Muscle of back (tissue), 3 donors: ENCODE measurements at regions not wholly inside any gene's neighbourhood (a gene's known extent, or its start where the extent isn't known, plus 50 kb on each side); places are given as distances from the start of the nearest gene placed in this dataset.
"Not testable (repeated sequence)": the region's sequence is repeated elsewhere in the genome, so short reads cannot be mapped to it uniquely, and the experiment has no call there.

Experiments used
- DNase-seq, 3 donors: peaks; one replicate each; pipeline versions ENCODE4 v3.0.0 to v3.0.0-alpha.2; 2013

- DNase-seq: no peak
Observed at GRCh38 chr5:101751105-101751504, 545.0 kb downstream of the SLCO4C1 start.

GRCh38 chr5:101743000-101743399 is 553.1 kb downstream of the SLCO4C1 start:
- DNase-seq: not testable (repeated sequence)

- no peak for DNase-seq
Observed at GRCh38 chr5:101728933-101729332, 567.2 kb downstream of the SLCO4C1 start.

GRCh38 chr5:101721543-101721942 is 574.5 kb downstream of the SLCO4C1 start:
- DNase-seq: no peak

GRCh38 chr5:101720033-101720432 is 576.1 kb downstream of the SLCO4C1 start:
- no peak for DNase-seq

GRCh38 chr5:101717721-101718120 is 578.4 kb downstream of the SLCO4C1 start:
- peak; percentile 1 to 18 (median 9) for DNase-seq

- DNase-seq: no peak
Observed at GRCh38 chr5:101716941-101717340, 579.1 kb downstream of the SLCO4C1 start.

- DNase-seq: not testable (repeated sequence)
Observed at GRCh38 chr5:101715790-101716189, 580.3 kb downstream of the SLCO4C1 start.

GRCh38 chr5:101689306-101689705 is 606.8 kb downstream of the SLCO4C1 start:
- DNase-seq: no peak

GRCh38 chr5:101688156-101688555 is 607.9 kb downstream of the SLCO4C1 start:
- DNase-seq: no peak

GRCh38 chr5:101687349-101687985 is 608.6 kb downstream of the SLCO4C1 start:
- DNase-seq: no peak

GRCh38 chr5:101686536-101687157 is 609.4 kb downstream of the SLCO4C1 start:
- DNase-seq: peak in 1 of 3 donors; percentile 8

GRCh38 chr5:101679816-101680215 is 616.3 kb downstream of the SLCO4C1 start:
- DNase-seq: no peak

GRCh38 chr5:101678481-101679193 is 617.4 kb downstream of the SLCO4C1 start:
- peak; percentile 38 to 77 (median 65) for DNase-seq

- DNase-seq: no peak
Observed at GRCh38 chr5:101677961-101678360, 618.1 kb downstream of the SLCO4C1 start.

- DNase-seq: no peak
Observed at GRCh38 chr5:101676646-101677045, 619.4 kb downstream of the SLCO4C1 start.

GRCh38 chr5:101675510-101676219 is 620.4 kb downstream of the SLCO4C1 start:
- DNase-seq: no peak

- no peak for DNase-seq
Observed at GRCh38 chr5:101673120-101673519, 623.0 kb downstream of the SLCO4C1 start.

GRCh38 chr5:101664071-101664791 is 631.9 kb downstream of the SLCO4C1 start:
- DNase-seq: no peak

GRCh38 chr5:101663543-101663942 is 632.5 kb downstream of the SLCO4C1 start:
- no peak for DNase-seq

GRCh38 chr5:101662263-101662662 is 633.8 kb downstream of the SLCO4C1 start:
- DNase-seq: no peak

GRCh38 chr5:101658433-101658832 is 637.7 kb downstream of the SLCO4C1 start:
- no peak for DNase-seq
